Smooth muscle cell (in vitro differentiated cells): ENCODE measurements at regions not wholly inside any gene's neighbourhood (a gene's known extent, or its start where the extent isn't known, plus 50 kb on each side); places are given as distances from the start of the nearest gene placed in this dataset.

Experiments used
- DNase-seq: peaks from one replicate; lab custom pipeline; 2025; ENCODE audit not compliant: unreplicated experiment; lab: John Stamatoyannopoulos, UW
- H2AFZ ChIP-seq: fragments of 200-600 bp; sonication (generic); 2 replicates; pipeline ENCODE4 v1.6.0; 2016; ENCODE audit warnings: antibody characterized with exemption, low read depth, mild to moderate bottlenecking
- H3F3A ChIP-seq: fragments of 200-600 bp; sonication (generic); 2 replicates; pipeline ENCODE4 v1.6.0; 2017; ENCODE audit warnings: antibody characterized with exemption, low read depth
- H3K27ac ChIP-seq: fragments of 200-600 bp; sonication (generic); 2 replicates; pipeline ENCODE4 v1.5.1; 2016; ENCODE audit warnings: low read depth, mild to moderate bottlenecking
- H3K27me3 ChIP-seq: fragments of 200-600 bp; sonication (generic); 2 replicates; pipeline ENCODE4 v1.6.1; 2016; ENCODE audit warnings: low read depth, mild to moderate bottlenecking
- H3K36me3 ChIP-seq: fragments of 200-600 bp; sonication (generic); 2 replicates; pipeline ENCODE4 v1.5.1; 2016; ENCODE audit warnings: low read depth
- H3K4me1 ChIP-seq: fragments of 200-600 bp; sonication (generic); 2 replicates; pipeline ENCODE4 v1.5.1; 2016; ENCODE audit warnings: low read depth
- H3K4me2 ChIP-seq: fragments of 200-600 bp; sonication (generic); 2 replicates; pipeline ENCODE4 v1.6.0; 2016; ENCODE audit warnings: mild to moderate bottlenecking
- H3K4me3 ChIP-seq: fragments of 200-600 bp; sonication (generic); 2 replicates; pipeline ENCODE4 v1.5.1; 2016; ENCODE audit warnings: mild to moderate bottlenecking
- H3K79me2 ChIP-seq: fragments of 200-600 bp; sonication (generic); 2 replicates; pipeline ENCODE4 v1.6.0; 2016; ENCODE audit warnings: low read depth, mild to moderate bottlenecking
- H3K9ac ChIP-seq: fragments of 200-600 bp; sonication (generic); 2 replicates; pipeline ENCODE4 v1.6.0; 2016; ENCODE audit warnings: low read depth
- H3K9me3 ChIP-seq: fragments of 200-600 bp; sonication (generic); replicated peaks from 2 replicates; pipeline ENCODE4 v1.5.1; 2016; ENCODE audit warnings: low read depth
- H4K20me1 ChIP-seq: fragments of 200-600 bp; sonication (generic); 2 replicates; pipeline ENCODE4 v1.6.0; 2016; ENCODE audit warnings: low read depth
- whole genome bisulfite sequencing: methylation state at CpG from one replicate; pipeline ENCODE4 v1.1.7; 2016; ENCODE audit warnings: low lambda C conversion rate; 5-methylcytosine and 5-hydroxymethylcytosine counted together
- TF ChIP-seq, protein P1 (sequence below): fragments of 200-600 bp; sonication (generic); IDR thresholded peaks from 2 replicates; pipeline ENCODE4 v1.5.1; 2017; ENCODE audit warnings: borderline replicate concordance, mild to moderate bottlenecking, antibody characterized with exemption; ENCODE audit not compliant: insufficient read depth, poor library complexity, severe bottlenecking

- no peaks in the 10 kb centered on the region for H3K27me3 ChIP-seq
- H3K4me3 ChIP-seq = no peak overlapping the region
- H3F3A ChIP-seq = no peaks in the 10 kb centered on the region
- H3K4me2 ChIP-seq = no peak overlapping the region
- H3K79me2 ChIP-seq = no peaks in the 10 kb centered on the region
- no peaks in the 10 kb centered on the region for H3K36me3 ChIP-seq
- no peak overlapping the region for H3K9ac ChIP-seq
- no peak for DNase-seq
- TF ChIP-seq, protein P1, sequence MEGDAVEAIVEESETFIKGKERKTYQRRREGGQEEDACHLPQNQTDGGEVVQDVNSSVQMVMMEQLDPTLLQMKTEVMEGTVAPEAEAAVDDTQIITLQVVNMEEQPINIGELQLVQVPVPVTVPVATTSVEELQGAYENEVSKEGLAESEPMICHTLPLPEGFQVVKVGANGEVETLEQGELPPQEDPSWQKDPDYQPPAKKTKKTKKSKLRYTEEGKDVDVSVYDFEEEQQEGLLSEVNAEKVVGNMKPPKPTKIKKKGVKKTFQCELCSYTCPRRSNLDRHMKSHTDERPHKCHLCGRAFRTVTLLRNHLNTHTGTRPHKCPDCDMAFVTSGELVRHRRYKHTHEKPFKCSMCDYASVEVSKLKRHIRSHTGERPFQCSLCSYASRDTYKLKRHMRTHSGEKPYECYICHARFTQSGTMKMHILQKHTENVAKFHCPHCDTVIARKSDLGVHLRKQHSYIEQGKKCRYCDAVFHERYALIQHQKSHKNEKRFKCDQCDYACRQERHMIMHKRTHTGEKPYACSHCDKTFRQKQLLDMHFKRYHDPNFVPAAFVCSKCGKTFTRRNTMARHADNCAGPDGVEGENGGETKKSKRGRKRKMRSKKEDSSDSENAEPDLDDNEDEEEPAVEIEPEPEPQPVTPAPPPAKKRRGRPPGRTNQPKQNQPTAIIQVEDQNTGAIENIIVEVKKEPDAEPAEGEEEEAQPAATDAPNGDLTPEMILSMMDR = no peak
- no peak overlapping the region for H3K27ac ChIP-seq
- no peaks in the 10 kb centered on the region for H3K9me3 ChIP-seq
- 91% methylated on average over 2 of the region's 2 CpGs for WGBS
- H2AFZ ChIP-seq = no peak overlapping the region
- H3K4me1 ChIP-seq = no peaks in the 10 kb centered on the region
- no peaks in the 10 kb centered on the region for H4K20me1 ChIP-seq
Observed at GRCh38 chr20:52847731-52848359, 124.3 kb upstream of the TSHZ2 start.

- H3K27me3 ChIP-seq = no peaks in the 10 kb centered on the region
- H3K4me2 ChIP-seq = no peak overlapping the region
- no peak overlapping the region for H2AFZ ChIP-seq
- 84% methylated on average over 4 of the region's 4 CpGs for WGBS
- H3K79me2 ChIP-seq = no peaks in the 10 kb centered on the region
- H3F3A ChIP-seq = no peaks in the 10 kb centered on the region
- no peaks in the 10 kb centered on the region for H4K20me1 ChIP-seq
- no peak overlapping the region for H3K27ac ChIP-seq
- no peak overlapping the region for H3K9ac ChIP-seq
- no peaks in the 10 kb centered on the region for H3K36me3 ChIP-seq
- H3K9me3 ChIP-seq = no peaks in the 10 kb centered on the region
- no peaks in the 10 kb centered on the region for H3K4me1 ChIP-seq
- no peak for DNase-seq
- TF ChIP-seq, protein P1 = no peak
- H3K4me3 ChIP-seq = no peak overlapping the region
Observed at GRCh38 chr20:52847029-52847660, 125.0 kb upstream of the TSHZ2 start.

DNA sequence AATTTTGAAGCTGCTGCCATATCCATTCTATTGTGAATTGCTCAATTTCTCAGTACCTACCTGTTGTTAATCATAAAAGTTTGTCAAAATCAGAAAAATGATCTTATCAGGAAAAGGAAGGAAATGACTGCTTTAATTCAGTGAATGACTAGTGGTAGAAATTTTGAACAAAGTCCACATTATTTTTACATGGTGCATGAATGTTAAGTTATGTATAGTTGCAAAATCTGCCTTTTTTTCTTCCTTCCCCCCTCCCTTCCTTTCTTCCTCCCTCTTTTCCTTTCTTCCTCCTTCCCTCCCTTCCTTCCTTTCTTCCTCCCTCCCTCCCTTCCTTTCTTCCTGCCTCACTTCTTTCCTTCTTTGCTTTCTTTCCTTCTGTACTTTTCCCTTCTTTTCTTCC lies 127.1 kb upstream of the TSHZ2 start:
- no peak overlapping the region for H2AFZ ChIP-seq
- no peaks in the 10 kb centered on the region for H3K9me3 ChIP-seq
- no peaks in the 10 kb centered on the region for H3K4me1 ChIP-seq
- no peak for DNase-seq
- no peaks in the 10 kb centered on the region for H3K27me3 ChIP-seq
- H3K79me2 ChIP-seq = no peaks in the 10 kb centered on the region
- TF ChIP-seq, protein P1 = no peak
- no peak overlapping the region for H3K27ac ChIP-seq
- no peak overlapping the region for H3K9ac ChIP-seq
- no peak overlapping the region for H3K4me3 ChIP-seq
- H3K36me3 ChIP-seq = no peaks in the 10 kb centered on the region
- H3F3A ChIP-seq = no peaks in the 10 kb centered on the region
- no peak overlapping the region for H3K4me2 ChIP-seq
- H4K20me1 ChIP-seq = no peaks in the 10 kb centered on the region

GRCh38 chr20:52843425-52843824 lies 128.7 kb upstream of the TSHZ2 start:
- H3K4me1 ChIP-seq = no peaks in the 10 kb centered on the region
- no peaks in the 10 kb centered on the region for H3F3A ChIP-seq
- no peaks in the 10 kb centered on the region for H4K20me1 ChIP-seq
- TF ChIP-seq, protein P1 = no peak
- H3K4me3 ChIP-seq = no peak overlapping the region
- no peak overlapping the region for H2AFZ ChIP-seq
- H3K27me3 ChIP-seq = peaks cover 2% of the 10 kb centered on the region
- H3K4me2 ChIP-seq = no peak overlapping the region
- H3K36me3 ChIP-seq = no peaks in the 10 kb centered on the region
- H3K9ac ChIP-seq = no peak overlapping the region
- WGBS = 82% methylated on average over 5 of the region's 5 CpGs
- H3K27ac ChIP-seq = no peak overlapping the region
- no peaks in the 10 kb centered on the region for H3K9me3 ChIP-seq
- H3K79me2 ChIP-seq = no peaks in the 10 kb centered on the region
- DNase-seq = no peak
